ENCODE measurements at regions not wholly inside any gene's neighbourhood (a gene's known extent, or its start where the extent isn't known, plus 50 kb on each side); places are given as distances from the start of the nearest gene placed in this dataset.

- DNase-seq = no peak
These were observed 205.3 kb upstream of the SYT4 start for GRCh38 chr18:43482600-43482999.

GRCh38 chr18:43484710-43485109 lies 207.4 kb upstream of the SYT4 start:
- DNase-seq = no peak

DNA sequence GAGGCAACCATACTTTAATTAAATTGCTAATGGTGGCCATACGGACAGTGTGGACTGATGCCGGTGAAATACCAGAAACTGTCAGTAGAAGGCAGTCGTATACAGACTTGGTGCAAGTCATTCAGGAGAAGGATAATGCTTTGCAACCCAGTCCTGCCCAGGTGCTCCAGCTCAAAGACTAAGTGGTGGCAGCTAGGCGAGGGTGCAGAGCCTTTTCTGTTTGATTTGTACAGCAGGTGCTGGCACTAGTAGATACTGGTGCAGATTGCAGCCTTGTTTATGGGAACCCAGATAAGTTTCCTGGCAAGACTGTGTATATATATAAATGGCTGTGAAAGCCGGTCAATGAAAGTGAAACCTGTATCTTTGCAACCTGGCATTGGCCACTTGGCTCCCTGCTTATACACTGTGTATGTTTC lies 208.3 kb upstream of the SYT4 start:
- no peak for DNase-seq

DNA sequence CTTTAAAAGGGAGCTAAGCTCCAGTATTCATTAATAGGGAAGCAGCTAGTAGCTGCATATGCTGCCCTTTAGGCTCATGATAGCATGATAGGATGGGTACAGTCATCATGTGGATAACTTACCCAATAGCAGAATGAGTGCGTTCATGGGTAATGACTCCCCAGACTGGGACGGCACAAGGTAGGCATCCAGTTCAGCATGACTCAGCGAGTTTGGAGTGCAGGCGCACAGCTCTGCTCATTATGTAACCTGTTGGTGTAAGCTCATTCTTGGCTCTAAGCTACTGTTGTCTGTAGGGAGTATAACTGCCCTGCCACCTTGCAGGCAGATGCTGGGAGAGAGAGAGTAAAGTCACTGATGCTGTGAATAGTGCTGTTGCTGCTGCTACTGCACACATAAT lies 209.2 kb upstream of the SYT4 start:
- DNase-seq = peak; percentile 26

DNA sequence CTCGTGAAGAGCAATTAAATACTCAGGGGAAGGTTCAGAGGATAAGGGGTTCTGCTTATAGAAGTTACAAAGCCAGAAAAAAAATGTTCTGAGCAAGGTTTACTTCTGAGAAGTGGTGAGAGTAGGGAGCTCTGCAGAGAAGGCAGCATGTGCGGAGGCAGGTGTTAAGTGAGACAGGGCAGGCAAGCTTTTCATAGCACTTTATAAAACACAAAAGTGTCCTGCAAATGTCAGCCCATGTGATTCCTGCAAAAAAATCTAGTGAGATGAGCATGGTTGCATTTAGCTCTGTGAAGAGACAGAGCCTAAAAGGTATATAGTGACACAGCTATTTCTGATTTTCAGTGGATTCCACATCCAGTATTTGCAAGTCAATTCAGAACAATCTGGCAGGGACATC lies 223.8 kb upstream of the SYT4 start:
- DNase-seq = no peak

GRCh38 chr18:43506935-43507334 lies 229.6 kb upstream of the SYT4 start:
- DNase-seq = no peak

DNA sequence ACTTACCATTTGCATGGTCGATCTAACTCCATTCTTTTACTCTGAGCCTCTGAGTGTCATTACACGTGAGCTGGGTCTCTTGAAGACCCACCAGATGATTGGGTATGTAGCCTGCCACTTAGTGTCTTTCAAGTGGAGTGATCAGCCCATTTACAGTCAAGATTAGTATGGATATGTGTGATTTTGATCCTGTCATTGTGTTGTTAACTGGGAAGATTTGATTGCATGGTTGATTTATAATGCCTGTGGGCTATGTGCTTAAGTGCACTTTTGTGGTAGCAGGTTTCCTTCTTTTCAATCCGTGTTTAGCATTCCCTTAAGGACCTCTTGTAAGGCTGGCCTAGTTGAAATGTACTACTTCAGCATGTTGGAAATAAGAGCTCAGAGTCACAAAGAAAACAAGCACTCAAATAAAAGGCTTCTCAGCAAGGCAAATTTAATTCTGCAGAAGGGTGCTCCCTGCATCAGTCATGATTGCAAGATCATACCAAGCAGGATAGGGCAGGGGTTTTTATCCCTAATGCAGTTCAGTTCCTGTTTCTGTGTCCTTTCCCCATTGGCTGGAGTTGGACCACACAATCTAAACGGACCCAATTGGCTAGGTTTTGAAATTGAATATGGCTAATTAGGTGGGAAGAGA lies 230.7 kb upstream of the SYT4 start:
- no peak for DNase-seq

- no peak for DNase-seq
These were observed 237.5 kb upstream of the SYT4 start for GRCh38 chr18:43514747-43515146.

GRCh38 chr18:43515481-43515880 lies 238.2 kb upstream of the SYT4 start:
- DNase-seq = no peak

DNA sequence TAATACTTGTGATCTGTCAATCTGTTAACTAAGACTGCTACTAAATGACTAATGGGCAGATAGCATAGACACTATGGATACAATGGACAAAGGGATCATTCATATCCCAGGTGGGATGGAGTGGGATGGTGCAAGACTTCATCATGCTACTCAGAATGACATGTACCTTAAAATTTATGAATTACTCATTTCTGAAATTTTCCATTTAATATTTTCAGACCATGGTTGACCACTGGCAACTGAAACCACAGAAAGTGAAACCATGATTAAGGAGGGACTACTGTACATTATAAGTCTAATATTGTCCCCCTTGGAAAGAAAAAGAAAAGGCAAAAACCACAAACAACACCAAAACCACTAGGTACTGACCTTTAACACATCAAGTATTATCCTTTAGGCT lies 247.0 kb upstream of the SYT4 start:
- DNase-seq = no peak

- no peak for DNase-seq
These were observed 247.9 kb upstream of the SYT4 start for GRCh38 chr18:43525169-43525568.

GRCh38 chr18:43526426-43527145 lies 249.3 kb upstream of the SYT4 start:
- DNase-seq = peak; percentile 79

- DNase-seq = no peak
These were observed 254.1 kb upstream of the SYT4 start for GRCh38 chr18:43531438-43531837.

DNA sequence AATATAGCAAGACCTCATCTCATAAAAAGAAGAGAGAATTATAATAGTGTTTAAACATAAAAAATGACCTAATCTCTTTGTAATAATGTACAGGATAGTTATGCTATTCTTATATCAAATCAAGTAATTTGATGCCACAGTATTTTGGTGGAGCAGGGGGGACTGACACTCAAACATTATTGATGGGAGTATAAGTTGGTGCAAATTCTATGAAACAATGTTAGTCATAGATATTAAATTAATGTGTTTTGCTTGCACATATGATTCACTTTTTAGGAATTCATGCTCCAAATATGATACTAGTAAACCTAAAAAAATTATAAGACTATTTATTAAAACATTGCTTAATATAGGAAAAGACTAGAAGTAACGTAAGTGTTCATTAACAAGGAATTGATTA lies 256.1 kb upstream of the SYT4 start:
- no peak for DNase-seq

DNA sequence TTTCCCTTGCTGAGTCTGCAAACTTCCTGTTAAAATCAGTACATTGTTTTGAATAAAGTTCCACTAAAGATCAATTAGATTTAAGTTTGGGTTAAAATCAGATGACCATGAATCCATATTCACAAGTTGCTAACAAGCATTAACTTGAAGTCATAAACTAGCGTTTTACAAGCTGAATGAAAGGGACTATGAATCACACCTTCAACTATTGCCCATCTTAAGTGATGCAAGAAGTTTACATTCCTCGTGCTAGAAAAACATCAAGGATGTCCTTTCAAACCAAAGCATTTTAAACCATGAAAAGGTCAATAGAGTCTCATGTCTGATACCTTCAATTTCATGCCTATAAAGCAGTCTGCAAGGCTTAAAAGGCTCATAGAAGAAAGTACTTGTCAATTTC lies 257.2 kb upstream of the SYT4 start:
- DNase-seq = no peak

GRCh38 chr18:43539862-43540261 lies 262.6 kb upstream of the SYT4 start:
- DNase-seq = no peak

DNA sequence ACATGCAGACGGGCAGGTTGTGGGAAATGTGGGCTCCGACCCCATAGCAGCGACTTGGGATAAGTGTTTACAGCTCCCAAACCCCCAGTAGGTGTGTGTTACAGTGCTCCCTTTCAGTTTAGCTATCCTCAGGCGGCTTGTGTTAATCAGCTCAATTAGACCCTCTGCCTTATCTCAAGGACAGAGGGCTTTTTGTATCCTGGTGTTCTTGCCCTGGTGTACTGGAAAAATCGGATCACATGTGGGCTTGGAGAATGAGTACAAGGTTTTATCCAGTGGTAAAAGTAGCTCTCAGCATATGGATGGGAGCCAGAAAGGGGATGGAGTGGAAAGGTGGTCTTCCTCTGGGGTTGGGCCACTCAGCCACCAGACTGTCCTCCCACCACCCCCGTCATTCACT lies 264.7 kb upstream of the SYT4 start:
- no peak for DNase-seq

GRCh38 chr18:43543236-43543635 lies 265.9 kb upstream of the SYT4 start:
- no peak for DNase-seq

DNA sequence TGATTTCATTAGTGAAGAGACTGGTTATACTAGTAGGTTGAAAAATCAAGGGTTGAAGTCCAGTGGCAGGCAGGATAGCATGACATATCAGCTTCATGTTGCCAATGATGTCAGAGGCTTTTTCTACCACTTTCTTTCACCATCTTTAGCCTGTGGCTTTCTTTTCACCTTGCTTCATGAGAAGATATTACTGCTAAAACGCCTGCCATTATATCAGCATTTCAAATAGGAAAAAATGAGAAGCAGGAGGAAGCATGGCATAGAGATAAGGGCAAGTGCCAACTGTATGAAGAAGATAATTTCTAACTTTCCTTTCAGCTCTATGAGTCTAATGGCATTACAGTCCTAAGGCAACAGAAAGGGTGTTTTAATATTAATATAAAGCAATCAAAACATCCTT lies 270.2 kb upstream of the SYT4 start:
- no peak for DNase-seq

DNA sequence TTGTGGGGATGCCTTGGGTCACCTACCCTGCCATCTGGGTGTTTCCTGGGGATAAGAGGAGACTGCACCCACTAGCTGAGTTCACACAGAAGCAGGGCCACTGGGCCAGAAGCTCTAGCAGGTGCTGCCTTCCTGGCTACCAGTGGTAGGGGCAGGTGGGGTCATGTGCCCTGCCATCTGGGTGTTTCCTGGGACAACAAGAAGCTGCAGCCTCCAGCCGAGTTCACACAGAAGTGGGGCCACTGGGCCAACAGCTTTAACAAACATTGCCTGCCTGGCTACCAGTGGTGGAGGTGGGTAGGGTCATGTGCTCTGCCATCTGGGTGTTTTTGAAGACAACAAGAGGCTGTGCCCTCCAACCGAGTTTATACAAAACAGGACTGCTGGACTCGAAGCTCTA lies 282.2 kb upstream of the SYT4 start:
- peak; percentile 65 for DNase-seq

DNA sequence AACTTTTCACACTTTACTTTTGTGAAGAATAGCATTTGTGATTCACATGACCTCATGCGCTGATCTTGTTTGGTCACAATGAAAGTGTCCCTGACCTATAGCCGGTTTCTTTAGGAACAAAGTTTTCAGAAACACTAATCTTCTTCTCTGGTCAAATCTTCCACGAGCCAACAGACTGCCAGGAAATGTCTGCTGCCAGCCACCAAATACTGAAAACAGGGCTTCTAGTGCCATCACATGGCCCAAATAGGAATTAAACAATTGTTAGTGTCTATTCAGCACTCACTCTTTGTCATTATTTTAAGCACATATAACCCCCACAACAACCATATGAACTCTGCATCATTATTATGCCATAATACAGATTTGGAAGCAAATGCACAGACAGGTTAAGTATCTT lies 286.5 kb upstream of the SYT4 start:
- peak; percentile 80 for DNase-seq

DNA sequence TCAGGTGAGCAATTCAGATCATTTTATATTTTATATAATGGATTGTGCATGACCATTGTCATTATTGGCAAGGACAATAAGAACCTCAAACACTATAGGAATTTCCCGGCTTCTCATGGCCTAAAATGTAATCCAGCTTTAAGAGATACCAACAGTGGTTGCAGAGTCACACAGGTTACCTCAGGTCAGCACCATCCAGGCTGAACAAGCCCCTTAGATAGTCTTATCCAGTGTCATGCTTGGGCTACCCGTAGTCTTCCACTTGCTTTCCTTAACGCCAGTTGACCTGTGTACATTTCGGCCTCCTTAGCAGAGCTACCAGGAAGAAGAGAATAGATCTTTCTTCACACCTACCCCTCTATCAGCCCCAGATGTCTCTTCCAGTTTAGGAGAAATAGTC lies 293.3 kb upstream of the SYT4 start:
- no peak for DNase-seq

DNA sequence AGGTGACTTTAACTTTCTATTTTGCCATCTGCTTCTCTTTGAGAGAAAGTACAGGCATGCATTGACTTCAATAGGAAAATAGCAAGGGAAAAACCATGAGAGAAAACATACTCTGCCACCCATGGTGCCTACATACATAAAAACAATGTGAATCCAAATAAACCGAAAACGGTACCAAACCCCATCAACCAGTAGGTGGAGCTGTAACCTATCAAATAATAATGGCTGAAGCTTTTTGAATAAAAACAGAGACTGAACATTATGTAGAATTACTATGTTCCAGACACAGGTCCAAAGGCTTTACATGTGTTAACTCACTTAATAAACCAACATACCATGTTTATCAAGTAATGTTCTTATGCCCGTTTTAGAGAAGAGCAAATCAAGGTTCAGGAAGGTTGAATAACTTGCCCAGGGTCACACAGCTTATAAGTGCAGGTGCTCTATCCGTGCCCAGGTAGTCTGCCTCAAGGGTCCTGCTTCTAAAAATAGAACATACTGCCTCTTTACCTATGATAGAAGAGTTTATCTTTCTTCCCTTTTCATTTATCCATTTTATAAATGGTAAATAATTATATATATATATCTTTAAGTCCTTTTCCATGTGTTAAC lies 293.9 kb upstream of the SYT4 start:
- peak; percentile 87 for DNase-seq

DNA sequence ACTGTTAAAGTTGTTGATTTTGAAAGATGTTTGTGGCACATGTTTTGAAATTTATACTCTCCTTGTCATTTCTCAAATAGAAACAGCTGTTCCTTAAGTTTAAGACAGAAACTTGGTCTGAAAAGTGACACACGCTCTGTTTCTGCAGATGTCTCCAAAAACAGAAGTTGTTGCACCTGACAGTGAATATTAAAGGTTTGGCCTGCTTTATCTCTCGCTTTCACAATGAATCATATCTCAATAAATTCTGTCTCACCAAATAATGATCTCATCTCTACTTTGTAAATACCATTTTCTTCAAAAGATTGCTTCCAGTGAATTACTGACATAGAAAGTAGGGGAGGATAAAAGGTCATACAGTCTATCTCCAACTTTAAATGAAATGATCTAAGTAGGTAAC lies 294.9 kb upstream of the SYT4 start:
- no peak for DNase-seq

DNA sequence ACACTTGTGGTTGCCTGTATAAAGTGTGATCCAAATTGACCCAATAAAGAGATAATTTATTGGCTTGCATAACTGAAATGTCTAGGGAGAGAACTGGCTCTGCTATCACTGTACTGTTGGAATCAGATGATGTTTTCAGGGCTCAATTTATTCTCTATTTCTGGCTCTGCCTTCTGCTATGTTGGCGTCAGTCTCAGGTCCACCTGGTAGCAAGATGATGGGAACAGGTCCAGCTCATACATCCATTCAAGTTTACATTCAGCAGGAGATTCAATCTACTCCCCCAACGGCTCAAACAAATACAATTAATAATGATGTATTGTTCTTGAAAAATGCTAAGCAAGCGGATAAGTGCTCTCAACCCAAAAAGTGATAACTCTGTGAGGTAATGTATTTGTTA lies 297.7 kb upstream of the SYT4 start:
- peak; percentile 93 for DNase-seq

Data from NCI-H146 (cell line).